Panc1 (cell line): ENCODE measurements at regions not wholly inside any gene's neighbourhood (a gene's known extent, or its start where the extent isn't known, plus 50 kb on each side); places are given as distances from the start of the nearest gene placed in this dataset.

ENCODE experiments used
- ATAC-seq: fragments of 200-7000 bp; cut with Tn5 transposase; 2 replicates; pipeline ENCODE4 v1.9.1; 2020; ENCODE audit warnings: mild to moderate bottlenecking, moderate library complexity
- BruUV-seq: library from RNA; stranded (reverse); fragments of 400-500 nt; replicated peaks from 2 replicates; lab custom pipeline; 2021; lab: Mats Ljungman, UMichigan
- CTCF ChIA-PET: fragments of 300-600 bp; sonication (Branson Sonifier 250); formaldehyde crosslinking; loops from one replicate; lab custom pipeline; 2022; ENCODE audit warnings: antibody characterized with exemption; lab: Charles Lee
- POLR2A ChIA-PET: fragments of 300-600 bp; sonication (Branson Sonifier 250); formaldehyde crosslinking; loops from one replicate; lab custom pipeline; 2022; ENCODE audit warnings: antibody characterized with exemption; lab: Charles Lee
- DNase-seq: peaks from one replicate; pipeline ENCODE4 v3.0.0-alpha.2; 2010; ENCODE audit warnings: low read depth, low spot score
- H3K27ac ChIP-seq: 2 replicates; pipeline ENCODE4 v1.5.1; 2011; ENCODE audit warnings: mild to moderate bottlenecking, low read length, inconsistent platforms
- H3K27me3 ChIP-seq: fragments of 200-500 bp; sonication (Bioruptor generic); 2 replicates; pipeline ENCODE4 v1.6.0; 2014; ENCODE audit warnings: low read length, inconsistent platforms; ENCODE audit not compliant: control insufficient read depth, insufficient read depth
- H3K36me3 ChIP-seq: fragments of 200-500 bp; sonication (Bioruptor generic); 2 replicates; pipeline ENCODE4 v1.5.1; 2014; ENCODE audit warnings: inconsistent platforms, mild to moderate bottlenecking, low read length, moderate library complexity; ENCODE audit not compliant: control insufficient read depth, insufficient read depth
- H3K4me1 ChIP-seq: 2 replicates; pipeline ENCODE4 v1.5.1; 2011; ENCODE audit warnings: inconsistent platforms, mild to moderate bottlenecking, low read length, moderate library complexity; ENCODE audit not compliant: control insufficient read depth, insufficient read depth
- H3K4me3 ChIP-seq, 2 experiments: 2 replicates each; pipeline ENCODE4 v1.5.1; 2011 to 2012; ENCODE audit warnings: low read depth in 2 of 2, low read length in 2 of 2, mild to moderate bottlenecking in 2 of 2, inconsistent platforms in 1 of 2, moderate library complexity in 1 of 2
- H3K9me3 ChIP-seq: fragments of 200-500 bp; sonication (Bioruptor generic); 2 replicates; pipeline ENCODE4 v1.5.1; 2014; ENCODE audit warnings: low read depth, mild to moderate bottlenecking, inconsistent platforms, low read length, moderate library complexity; ENCODE audit not compliant: control insufficient read depth, insufficient read depth
- CTCF ChIP-seq: fragments of 450-650 bp; IDR thresholded peaks from 2 replicates; pipeline ENCODE4 v1.5.1; 2017; ENCODE audit warnings: mild to moderate bottlenecking
- POLR2AphosphoS5 ChIP-seq: IDR thresholded peaks from 2 replicates; pipeline ENCODE4 v1.6.1; 2012; ENCODE audit warnings: mild to moderate bottlenecking, low read depth, low read length, moderate library complexity
- SIN3A ChIP-seq: IDR thresholded peaks from 2 replicates; pipeline ENCODE4 v1.6.1; 2012; ENCODE audit warnings: low read depth, mild to moderate bottlenecking, low read length, moderate library complexity, borderline replicate concordance; ENCODE audit not compliant: insufficient read depth
- TCF7L2 ChIP-seq: IDR thresholded peaks from 2 replicates; pipeline ENCODE4 v1.6.1; 2011; ENCODE audit warnings: mild to moderate bottlenecking, low read depth, low read length, inconsistent platforms
- in situ Hi-C: cut with HindIII; loops from 2 replicates; pipeline ENCODE4 v1.10.0; 2016; ENCODE audit warnings: low sequenced_read_pairs, low pct_unique_long_range_greater_than_20kb
- intact Hi-C: fragments of 100-400 bp; cut with micrococcal nuclease; formaldehyde crosslinking; loops from one replicate; pipeline ENCODE4 v1.10.0; 2022; ENCODE audit not compliant: unreplicated experiment
- TF ChIP-seq, protein P1 (sequence below), 2 experiments: IDR thresholded peaks; 2 replicates each; pipeline ENCODE4 v1.6.1; 2011 to 2012; ENCODE audit warnings: low read depth in 2 of 2, control low read depth in 1 of 2, low read length in 1 of 2, mild to moderate bottlenecking in 1 of 2, moderate library complexity in 1 of 2; ENCODE audit not compliant: insufficient read depth in 1 of 2

GRCh38 chr3:84893211-84893610, 65.6 kb upstream of the CADM2 start:
- DNase-seq: no peak
- H3K27me3 ChIP-seq: no peaks in the 10 kb centered on the region
- intact Hi-C loops (no loop called here), in situ Hi-C loops (no loop called here)
- POLR2A ChIA-PET: interaction anchor here (0.7 kb wide), 1 partner anchor 633 kb away, joined by 3 read pairs; no protein-coding TSS in a partner anchor
- no peaks in the 10 kb centered on the region for H3K36me3 ChIP-seq
- H3K27ac ChIP-seq: no peak overlapping the region
- TF ChIP-seq SIN3A (no peak), TCF7L2 (no peak), CTCF (no peak), POLR2AphosphoS5 (no peak)
- TF ChIP-seq, protein P1, sequence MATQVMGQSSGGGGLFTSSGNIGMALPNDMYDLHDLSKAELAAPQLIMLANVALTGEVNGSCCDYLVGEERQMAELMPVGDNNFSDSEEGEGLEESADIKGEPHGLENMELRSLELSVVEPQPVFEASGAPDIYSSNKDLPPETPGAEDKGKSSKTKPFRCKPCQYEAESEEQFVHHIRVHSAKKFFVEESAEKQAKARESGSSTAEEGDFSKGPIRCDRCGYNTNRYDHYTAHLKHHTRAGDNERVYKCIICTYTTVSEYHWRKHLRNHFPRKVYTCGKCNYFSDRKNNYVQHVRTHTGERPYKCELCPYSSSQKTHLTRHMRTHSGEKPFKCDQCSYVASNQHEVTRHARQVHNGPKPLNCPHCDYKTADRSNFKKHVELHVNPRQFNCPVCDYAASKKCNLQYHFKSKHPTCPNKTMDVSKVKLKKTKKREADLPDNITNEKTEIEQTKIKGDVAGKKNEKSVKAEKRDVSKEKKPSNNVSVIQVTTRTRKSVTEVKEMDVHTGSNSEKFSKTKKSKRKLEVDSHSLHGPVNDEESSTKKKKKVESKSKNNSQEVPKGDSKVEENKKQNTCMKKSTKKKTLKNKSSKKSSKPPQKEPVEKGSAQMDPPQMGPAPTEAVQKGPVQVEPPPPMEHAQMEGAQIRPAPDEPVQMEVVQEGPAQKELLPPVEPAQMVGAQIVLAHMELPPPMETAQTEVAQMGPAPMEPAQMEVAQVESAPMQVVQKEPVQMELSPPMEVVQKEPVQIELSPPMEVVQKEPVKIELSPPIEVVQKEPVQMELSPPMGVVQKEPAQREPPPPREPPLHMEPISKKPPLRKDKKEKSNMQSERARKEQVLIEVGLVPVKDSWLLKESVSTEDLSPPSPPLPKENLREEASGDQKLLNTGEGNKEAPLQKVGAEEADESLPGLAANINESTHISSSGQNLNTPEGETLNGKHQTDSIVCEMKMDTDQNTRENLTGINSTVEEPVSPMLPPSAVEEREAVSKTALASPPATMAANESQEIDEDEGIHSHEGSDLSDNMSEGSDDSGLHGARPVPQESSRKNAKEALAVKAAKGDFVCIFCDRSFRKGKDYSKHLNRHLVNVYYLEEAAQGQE (IDR thresholded peaks at IDR 0.05; ENCODE audit: insufficient read depth in 1 of 2, low read depth in 2 of 2, low read length in 1 of 2): no peak
- no peaks in the 10 kb centered on the region for H3K4me1 ChIP-seq
- ATAC-seq: no peak
- 0 out of 2 replicates have a peak, but pooled peaks cover 4% of the 10 kb centered on the region for H3K9me3 ChIP-seq
- BruUV-seq: no TSS peak
- no peak overlapping the region for H3K4me3 ChIP-seq
- CTCF ChIA-PET: no interaction called here

DNA sequence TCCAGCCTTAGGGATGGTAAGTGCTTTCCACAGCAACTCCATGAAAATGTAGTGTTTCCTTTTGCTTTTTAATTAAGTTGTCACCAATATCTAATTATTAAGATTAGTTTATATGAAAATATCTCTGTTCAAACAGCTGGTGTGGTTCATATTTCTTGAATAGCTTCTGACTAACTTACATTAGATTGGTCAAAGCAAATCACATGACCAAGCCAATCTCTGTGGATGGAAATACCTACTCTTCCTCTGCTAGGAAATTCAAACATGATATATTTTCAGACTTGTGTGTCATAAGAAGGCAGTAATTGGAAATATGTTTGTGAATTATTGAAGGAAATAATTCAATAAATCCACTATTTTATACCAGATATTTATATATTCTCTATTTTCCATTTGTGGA, 54.6 kb upstream of the CADM2 start:
- Histone ChIP-seq H3K9me3 (no peaks in the 10 kb centered on the region), H3K36me3 (no peaks in the 10 kb centered on the region), H3K27me3 (no peaks in the 10 kb centered on the region), H3K4me1 (no peaks in the 10 kb centered on the region), H3K27ac (no peak overlapping the region), H3K4me3 (no peak overlapping the region)
- no TSS peak for BruUV-seq
- ChIA-PET CTCF (no interaction called here), POLR2A (no interaction called here)
- TF ChIP-seq POLR2AphosphoS5 (no peak), TCF7L2 (no peak), SIN3A (no peak), CTCF (no peak)
- TF ChIP-seq, protein P1 (IDR thresholded peaks at IDR 0.05; ENCODE audit: insufficient read depth in 1 of 2, low read depth in 2 of 2, low read length in 1 of 2): no peak
- intact Hi-C loops (no loop called here), in situ Hi-C loops (no loop called here)
- DNase-seq (no peak), ATAC-seq (no peak)
